ENCODE measurements at regions not wholly inside any gene's neighbourhood (a gene's known extent, or its start where the extent isn't known, plus 50 kb on each side); places are given as distances from the start of the nearest gene placed in this dataset.

GRCh38 chr16:62170642-62171041 is 134.4 kb upstream of the CDH8 start:
- ATAC-seq = no peak
- intact Hi-C loops (cut with DNase I) = no loop called here
- Histone ChIP-seq H3K4me1 (no peaks in the 10 kb centered on the region), H3K27me3 (no peaks in the 10 kb centered on the region), H3K36me3 (no peaks in the 10 kb centered on the region), H3K27ac (no peak overlapping the region), H3K9me3 (peaks cover 0 to 18% (median 3%) of the 10 kb centered on the region in 12 donors), H3K4me3 (no peak overlapping the region)
- 55 to 90% (median 69%) methylated on average over 2 of the region's 2 CpGs for WGBS, 4 donors
- DNase-seq = no peak
- no peak for TF ChIP-seq CTCF (IDR thresholded peaks at IDR 0.05)
- TF ChIP-seq POLR2A (IDR thresholded peaks at IDR 0.05) = no peak

GRCh38 chr16:62167551-62167950 is 131.3 kb upstream of the CDH8 start:
- no peak overlapping the region for H3K4me3 ChIP-seq
- intact Hi-C loops (cut with DNase I) = no loop called here
- H3K27me3 ChIP-seq = no peaks in the 10 kb centered on the region
- peaks cover 0 to 33% (median 7%) of the 10 kb centered on the region in 12 donors for H3K9me3 ChIP-seq
- ATAC-seq = no peak
- no peaks in the 10 kb centered on the region for H3K36me3 ChIP-seq
- whole genome bisulfite sequencing, 4 donors = 82 to 97% (median 94%) methylated on average over 1 of the region's 1 CpG
- H3K27ac ChIP-seq = no peak overlapping the region
- no peak for DNase-seq
- TF ChIP-seq POLR2A (IDR thresholded peaks at IDR 0.05) = no peak
- TF ChIP-seq CTCF (IDR thresholded peaks at IDR 0.05) = no peak
- no peaks in the 10 kb centered on the region for H3K4me1 ChIP-seq

- no peaks in the 10 kb centered on the region for H3K27me3 ChIP-seq
- ATAC-seq = no peak
- H3K4me1 ChIP-seq = no peaks in the 10 kb centered on the region
- H3K27ac ChIP-seq = no peak overlapping the region
- H3K9me3 ChIP-seq = peaks cover 0 to 5% (median 0%) of the 10 kb centered on the region in 12 donors
- H3K36me3 ChIP-seq = no peaks in the 10 kb centered on the region
- intact Hi-C loops (cut with DNase I) = no loop called here
- TF ChIP-seq CTCF (IDR thresholded peaks at IDR 0.05) (no peak), POLR2A (IDR thresholded peaks at IDR 0.05) (no peak)
- no peak for DNase-seq
- H3K4me3 ChIP-seq = no peak overlapping the region
- 88 to 94% (median 92%) methylated on average over 3 of the region's 3 CpGs for WGBS, 4 donors
Measured at GRCh38 chr16:62157544-62157943, 121.3 kb upstream of the CDH8 start.

- Histone ChIP-seq H3K9me3 (peaks cover 0 to under 1% (median 0%) of the 10 kb centered on the region in 12 donors), H3K27me3 (no peaks in the 10 kb centered on the region), H3K27ac (no peak overlapping the region), H3K36me3 (no peaks in the 10 kb centered on the region), H3K4me3 (no peak overlapping the region), H3K4me1 (no peaks in the 10 kb centered on the region)
- WGBS, 4 donors = 69 to 79% (median 77%) methylated on average over 2 of the region's 2 CpGs
- ATAC-seq (no peak), DNase-seq (no peak)
- no peak for TF ChIP-seq POLR2A (IDR thresholded peaks at IDR 0.05)
- no peak for TF ChIP-seq CTCF (IDR thresholded peaks at IDR 0.05)
- intact Hi-C loops (cut with DNase I) = no loop called here
Measured at GRCh38 chr16:62156971-62157370, 120.7 kb upstream of the CDH8 start.
